Karpas-422 (cell line): ENCODE measurements at regions not wholly inside any gene's neighbourhood (a gene's known extent, or its start where the extent isn't known, plus 50 kb on each side); places are given as distances from the start of the nearest gene placed in this dataset.

Experiments
- DNase-seq: peaks from one replicate; pipeline ENCODE4 v3.0.0-alpha.2; 2015
- H2AFZ ChIP-seq: fragments of 200-600 bp; sonication (generic); 2 replicates; pipeline ENCODE4 v1.6.1; 2014; ENCODE audit warnings: antibody characterized with exemption, low read length, mixed read lengths
- H3K27ac ChIP-seq: fragments of 200-600 bp; sonication (generic); 2 replicates; pipeline ENCODE4 v1.5.1; 2014; ENCODE audit warnings: mild to moderate bottlenecking, low read length, moderate library complexity
- H3K27me3 ChIP-seq: fragments of 200-600 bp; sonication (generic); 2 replicates; pipeline ENCODE4 v1.6.1; 2014; ENCODE audit warnings: low read length, mixed read lengths
- H3K36me3 ChIP-seq: fragments of 200-600 bp; sonication (generic); 2 replicates; pipeline ENCODE4 v1.6.1; 2014; ENCODE audit warnings: low read length, mixed read lengths; ENCODE audit not compliant: insufficient read depth
- H3K4me1 ChIP-seq: fragments of 200-600 bp; sonication (generic); 2 replicates; pipeline ENCODE4 v1.6.1; 2014; ENCODE audit warnings: mild to moderate bottlenecking, low read length, mixed read lengths
- H3K4me2 ChIP-seq: fragments of 200-600 bp; sonication (generic); 2 replicates; pipeline ENCODE4 v1.6.1; 2014; ENCODE audit warnings: low read length, low read depth, mild to moderate bottlenecking; ENCODE audit not compliant: poor library complexity, severe bottlenecking
- H3K4me3 ChIP-seq: fragments of 200-600 bp; sonication (generic); 2 replicates; pipeline ENCODE4 v1.5.1; 2014; ENCODE audit warnings: mild to moderate bottlenecking, antibody characterized with exemption, low read length, mixed read lengths
- H3K79me2 ChIP-seq: fragments of 200-600 bp; sonication (generic); 2 replicates; pipeline ENCODE4 v1.6.1; 2014; ENCODE audit warnings: mild to moderate bottlenecking, low read length, mixed read lengths
- H3K9ac ChIP-seq: fragments of 200-600 bp; sonication (generic); 2 replicates; pipeline ENCODE4 v1.6.0; 2014; ENCODE audit warnings: low read length
- H3K9me2 ChIP-seq: fragments of 200-600 bp; sonication (generic), shearing (Covaris generic); replicated peaks from 2 replicates; pipeline ENCODE4 v1.6.0; 2014; ENCODE audit warnings: mild to moderate bottlenecking, low read length, moderate library complexity; ENCODE audit not compliant: insufficient read depth
- H3K9me3 ChIP-seq: fragments of 300-700, 200-600 bp; sonication (generic); 2 replicates; pipeline ENCODE4 v1.6.1; 2014; ENCODE audit warnings: low read length, mixed read lengths
- H4K20me1 ChIP-seq: fragments of 200-600 bp; sonication (generic); 2 replicates; pipeline ENCODE4 v1.6.1; 2014; ENCODE audit warnings: mild to moderate bottlenecking, antibody characterized with exemption, low read length, low read depth; ENCODE audit not compliant: insufficient read depth

DNA sequence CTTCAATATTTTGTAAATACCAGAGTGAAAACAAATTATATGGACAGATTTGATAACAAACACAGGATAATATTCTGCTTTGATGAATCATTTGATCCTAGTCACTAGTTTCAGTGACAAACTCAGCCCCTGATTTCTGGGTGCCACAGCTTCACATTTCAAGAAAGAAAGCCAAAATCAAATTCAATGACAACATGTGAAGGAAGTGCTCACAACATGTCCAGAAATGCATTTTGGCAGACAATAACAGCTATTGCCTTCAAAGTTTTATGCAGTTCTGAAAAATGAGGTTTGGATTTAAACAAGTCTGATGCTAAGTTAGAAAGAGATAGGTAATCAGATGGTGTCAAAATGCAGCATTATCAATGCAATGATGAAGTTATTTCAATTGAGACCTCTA, 106.9 kb upstream of the PIEZO2 start:
- H3K36me3 ChIP-seq = no peaks in the 10 kb centered on the region
- H3K27ac ChIP-seq = no peak overlapping the region
- H3K4me2 ChIP-seq = no peak overlapping the region
- no peaks in the 10 kb centered on the region for H4K20me1 ChIP-seq
- H3K9me2 ChIP-seq = no peaks in the 10 kb centered on the region
- H3K27me3 ChIP-seq = 0 out of 2 replicates have a peak, but pooled peaks cover 2% of the 10 kb centered on the region
- no peaks in the 10 kb centered on the region for H3K79me2 ChIP-seq
- no peak overlapping the region for H3K9ac ChIP-seq
- H3K4me1 ChIP-seq = no peaks in the 10 kb centered on the region
- H3K9me3 ChIP-seq = no peaks in the 10 kb centered on the region
- H3K4me3 ChIP-seq = no peak overlapping the region
- no peak for DNase-seq
- H2AFZ ChIP-seq = no peak overlapping the region

DNA sequence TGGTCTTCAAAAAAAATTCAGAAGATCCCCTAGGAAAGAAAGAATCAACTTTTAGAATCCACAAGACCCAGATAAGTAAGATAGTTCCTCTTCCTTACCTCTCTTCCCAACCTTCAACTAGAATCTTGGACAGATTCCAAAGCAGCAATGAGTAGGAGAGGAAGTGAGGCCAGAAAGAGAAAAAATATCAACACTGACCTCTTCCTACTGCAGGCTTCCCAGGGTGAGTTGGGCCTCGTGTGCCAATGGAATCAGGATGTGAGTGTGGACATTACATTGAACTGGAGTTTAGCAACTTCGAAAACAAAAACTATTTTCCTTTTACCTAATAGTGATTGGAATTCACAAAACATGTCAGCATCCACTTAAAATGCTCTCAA, 102.5 kb upstream of the PIEZO2 start:
- no peak overlapping the region for H2AFZ ChIP-seq

GRCh38 chr18:11251229-11251890, 102.0 kb upstream of the PIEZO2 start:
- Histone ChIP-seq H3K4me1 (no peaks in the 10 kb centered on the region), H3K9ac (no peak overlapping the region), H3K27ac (no peak overlapping the region), H3K9me3 (peaks cover 6% of the 10 kb centered on the region), H3K4me3 (no peak overlapping the region), H2AFZ (no peak overlapping the region), H4K20me1 (no peaks in the 10 kb centered on the region), H3K27me3 (no peaks in the 10 kb centered on the region), H3K4me2 (no peak overlapping the region), H3K9me2 (no peaks in the 10 kb centered on the region), H3K79me2 (no peaks in the 10 kb centered on the region), H3K36me3 (no peaks in the 10 kb centered on the region)
- DNase-seq = no peak

More for the DNA sequence above, 102.5 kb upstream of the PIEZO2 start:
- Histone ChIP-seq H3K9me2 (no peaks in the 10 kb centered on the region), H3K9me3 (peaks cover 6% of the 10 kb centered on the region), H3K27ac (no peak overlapping the region), H3K4me3 (no peak overlapping the region), H3K4me1 (no peaks in the 10 kb centered on the region), H3K36me3 (no peaks in the 10 kb centered on the region), H3K27me3 (0 out of 2 replicates have a peak, but pooled peaks cover 2% of the 10 kb centered on the region), H3K9ac (no peak overlapping the region), H3K4me2 (no peak overlapping the region), H3K79me2 (no peaks in the 10 kb centered on the region), H4K20me1 (no peaks in the 10 kb centered on the region)
- DNase-seq = no peak

GRCh38 chr18:11249391-11249790, 100.0 kb upstream of the PIEZO2 start:
- no peak for DNase-seq
- H3K4me1 ChIP-seq = no peaks in the 10 kb centered on the region
- no peaks in the 10 kb centered on the region for H3K27me3 ChIP-seq
- no peaks in the 10 kb centered on the region for H3K9me2 ChIP-seq
- H2AFZ ChIP-seq = no peak overlapping the region
- no peak overlapping the region for H3K4me2 ChIP-seq
- peaks cover 6% of the 10 kb centered on the region for H3K9me3 ChIP-seq
- H3K4me3 ChIP-seq = no peak overlapping the region
- H3K36me3 ChIP-seq = no peaks in the 10 kb centered on the region
- H3K27ac ChIP-seq = no peak overlapping the region
- H4K20me1 ChIP-seq = no peaks in the 10 kb centered on the region
- no peak overlapping the region for H3K9ac ChIP-seq
- no peaks in the 10 kb centered on the region for H3K79me2 ChIP-seq

DNA sequence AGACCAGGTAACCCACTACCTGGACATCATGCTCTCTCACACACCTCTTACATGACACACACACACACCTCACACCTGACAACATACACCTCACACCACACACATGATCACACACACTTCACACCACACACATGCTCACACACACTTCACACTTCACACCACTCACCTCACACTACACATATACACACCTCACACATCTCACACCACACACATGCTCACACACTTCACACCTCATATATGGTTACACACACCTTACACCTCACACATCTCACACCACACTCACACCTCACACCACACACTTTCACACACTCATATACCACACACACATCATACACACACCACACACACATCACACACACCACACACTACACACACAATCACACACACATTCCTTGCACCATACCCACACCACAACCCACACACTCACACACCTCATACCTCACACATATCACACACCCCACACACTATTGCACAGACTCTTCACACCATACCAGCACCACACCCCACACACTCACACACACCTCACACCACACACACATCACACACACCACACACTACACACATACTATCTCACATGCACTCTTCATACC, 98.1 kb upstream of the PIEZO2 start:
- no peak overlapping the region for H3K27ac ChIP-seq
- no peaks in the 10 kb centered on the region for H3K4me1 ChIP-seq
- H3K4me3 ChIP-seq = no peak overlapping the region
- no peaks in the 10 kb centered on the region for H3K9me2 ChIP-seq
- H3K4me2 ChIP-seq = no peak overlapping the region
- H3K36me3 ChIP-seq = no peaks in the 10 kb centered on the region
- peaks cover 6% of the 10 kb centered on the region for H3K9me3 ChIP-seq
- no peaks in the 10 kb centered on the region for H3K27me3 ChIP-seq
- no peak overlapping the region for H3K9ac ChIP-seq
- no peaks in the 10 kb centered on the region for H3K79me2 ChIP-seq
- no peak overlapping the region for H2AFZ ChIP-seq
- no peaks in the 10 kb centered on the region for H4K20me1 ChIP-seq
- no peak for DNase-seq

- Histone ChIP-seq H4K20me1 (no peaks in the 10 kb centered on the region), H3K79me2 (no peaks in the 10 kb centered on the region)
Measured at GRCh38 chr18:11246495-11247300, 97.3 kb upstream of the PIEZO2 start.

DNA sequence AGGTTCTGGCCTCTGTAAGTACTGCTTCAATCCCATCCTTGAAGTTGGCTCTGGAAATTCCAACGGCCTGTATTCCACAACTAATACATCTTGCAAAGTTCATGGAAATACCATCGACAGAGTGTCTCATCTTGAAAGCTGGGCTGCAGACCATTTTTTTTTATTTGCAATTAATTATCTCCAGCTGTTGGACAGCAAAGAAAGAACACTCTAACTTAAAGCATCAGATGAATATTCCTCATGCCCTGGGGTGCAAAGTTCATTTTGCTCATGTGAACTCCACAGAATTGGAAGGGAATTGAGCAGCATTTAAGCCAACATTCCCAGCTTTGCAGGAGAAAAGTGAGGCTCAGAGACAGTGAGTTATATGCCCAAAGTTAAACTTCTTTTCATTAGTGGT, 96.5 kb upstream of the PIEZO2 start:
- H3K4me2 ChIP-seq = no peak overlapping the region
- H2AFZ ChIP-seq = no peak overlapping the region
- no peaks in the 10 kb centered on the region for H4K20me1 ChIP-seq
- H3K9me3 ChIP-seq = peaks cover 6% of the 10 kb centered on the region
- no peaks in the 10 kb centered on the region for H3K9me2 ChIP-seq
- no peaks in the 10 kb centered on the region for H3K79me2 ChIP-seq
- H3K9ac ChIP-seq = no peak overlapping the region
- DNase-seq = no peak
- H3K4me3 ChIP-seq = no peak overlapping the region
- H3K36me3 ChIP-seq = no peaks in the 10 kb centered on the region
- no peaks in the 10 kb centered on the region for H3K4me1 ChIP-seq
- H3K27me3 ChIP-seq = no peaks in the 10 kb centered on the region
- H3K27ac ChIP-seq = no peak overlapping the region

More at GRCh38 chr18:11246495-11247300, 97.3 kb upstream of the PIEZO2 start:
- H3K4me3 ChIP-seq = no peak overlapping the region
- no peak overlapping the region for H3K9ac ChIP-seq
- H2AFZ ChIP-seq = no peak overlapping the region
- H3K4me2 ChIP-seq = no peak overlapping the region
- DNase-seq = no peak
- no peaks in the 10 kb centered on the region for H3K4me1 ChIP-seq
- H3K27ac ChIP-seq = no peak overlapping the region
- no peaks in the 10 kb centered on the region for H3K27me3 ChIP-seq
- no peaks in the 10 kb centered on the region for H3K9me2 ChIP-seq
- peaks cover 6% of the 10 kb centered on the region for H3K9me3 ChIP-seq
- no peaks in the 10 kb centered on the region for H3K36me3 ChIP-seq

- Histone ChIP-seq H3K4me1 (no peaks in the 10 kb centered on the region), H3K4me2 (no peak overlapping the region), H3K9me3 (no peaks in the 10 kb centered on the region), H3K36me3 (no peaks in the 10 kb centered on the region), H2AFZ (no peak overlapping the region), H3K4me3 (no peak overlapping the region), H3K27ac (no peak overlapping the region), H3K27me3 (no peaks in the 10 kb centered on the region), H3K79me2 (no peaks in the 10 kb centered on the region), H3K9ac (no peak overlapping the region), H3K9me2 (no peaks in the 10 kb centered on the region), H4K20me1 (no peaks in the 10 kb centered on the region)
- no peak for DNase-seq
Measured at GRCh38 chr18:11237484-11237883, 88.1 kb upstream of the PIEZO2 start.
